LNCAP (cell line): ENCODE measurements at regions not wholly inside any gene's neighbourhood (a gene's known extent, or its start where the extent isn't known, plus 50 kb on each side); places are given as distances from the start of the nearest gene placed in this dataset.

ENCODE experiments used
- CTCF ChIP-seq: fragments of 450-650 bp; IDR thresholded peaks from 2 replicates; pipeline ENCODE4 v1.5.1; 2017; ENCODE audit warnings: mild to moderate bottlenecking

DNA sequence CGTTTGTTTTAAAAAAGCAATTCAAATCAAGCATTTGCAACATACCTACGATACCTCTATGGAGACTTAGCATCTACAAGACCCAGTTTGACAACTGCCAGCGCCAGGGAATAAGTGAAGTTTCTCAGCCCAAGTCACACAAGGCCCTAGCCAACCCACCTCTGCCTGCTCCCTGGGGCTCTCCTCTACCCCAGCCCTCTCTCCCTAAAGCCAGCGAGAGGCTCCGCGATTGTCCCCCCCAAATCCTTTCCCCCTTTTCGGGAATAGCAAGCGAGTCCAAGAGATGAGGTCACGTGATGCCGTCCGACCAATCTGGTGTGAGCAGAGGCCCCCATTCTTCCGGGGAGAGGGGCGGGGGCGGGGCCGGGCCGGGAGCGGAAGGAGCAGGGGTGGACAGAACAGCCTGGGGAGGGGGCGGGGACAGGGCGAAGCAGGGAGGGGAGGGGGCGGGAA, 102.2 kb upstream of the RAB6C start:
- TF ChIP-seq CTCF = no peak

DNA sequence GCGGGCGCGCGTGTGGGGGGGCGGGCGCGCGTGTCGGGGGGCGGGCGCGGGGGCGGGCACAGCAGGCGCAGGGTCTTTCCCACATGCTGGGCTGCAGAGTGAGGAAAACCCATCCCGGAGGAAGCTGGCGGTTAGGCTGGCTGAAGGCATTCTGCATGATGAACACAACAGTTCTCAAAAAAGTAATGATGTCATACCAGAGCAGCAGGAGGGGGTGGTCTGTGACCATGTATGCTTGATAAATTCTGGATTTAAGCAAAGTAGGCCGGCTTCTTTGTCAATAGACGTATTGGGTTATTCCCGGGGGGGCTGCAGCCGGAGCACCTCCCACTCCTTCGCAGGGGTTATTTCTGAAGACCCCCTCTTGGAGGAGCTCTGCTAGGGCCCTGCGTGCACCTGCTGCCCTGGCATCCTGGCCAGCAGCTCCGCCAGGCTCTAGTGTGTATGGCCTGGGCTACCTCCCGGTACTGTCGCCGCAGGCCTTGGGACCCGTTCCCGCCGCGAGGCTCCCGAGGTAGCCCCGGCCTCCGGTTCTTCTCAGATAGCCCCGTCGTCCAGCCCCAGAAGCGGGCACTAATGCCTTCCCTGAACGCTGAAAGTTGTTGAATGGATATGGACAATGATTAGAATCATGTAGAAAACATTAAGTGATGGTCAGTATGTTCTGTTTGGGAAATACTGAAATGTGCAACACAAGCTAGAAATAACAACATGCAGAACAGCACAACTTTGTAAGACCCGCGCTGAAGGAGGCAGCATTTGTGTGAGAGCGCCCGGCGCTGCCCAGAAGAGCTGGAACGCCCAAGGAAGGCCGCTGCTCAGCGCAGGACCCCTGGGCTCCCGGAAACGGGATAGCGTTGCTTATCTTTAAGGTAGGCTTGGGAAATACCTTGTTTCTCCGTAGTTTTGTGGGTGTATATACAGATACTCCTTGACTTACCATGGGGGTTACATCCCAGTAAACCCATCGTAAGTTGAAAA, 101.4 kb upstream of the RAB6C start:
- no peak for TF ChIP-seq CTCF

DNA sequence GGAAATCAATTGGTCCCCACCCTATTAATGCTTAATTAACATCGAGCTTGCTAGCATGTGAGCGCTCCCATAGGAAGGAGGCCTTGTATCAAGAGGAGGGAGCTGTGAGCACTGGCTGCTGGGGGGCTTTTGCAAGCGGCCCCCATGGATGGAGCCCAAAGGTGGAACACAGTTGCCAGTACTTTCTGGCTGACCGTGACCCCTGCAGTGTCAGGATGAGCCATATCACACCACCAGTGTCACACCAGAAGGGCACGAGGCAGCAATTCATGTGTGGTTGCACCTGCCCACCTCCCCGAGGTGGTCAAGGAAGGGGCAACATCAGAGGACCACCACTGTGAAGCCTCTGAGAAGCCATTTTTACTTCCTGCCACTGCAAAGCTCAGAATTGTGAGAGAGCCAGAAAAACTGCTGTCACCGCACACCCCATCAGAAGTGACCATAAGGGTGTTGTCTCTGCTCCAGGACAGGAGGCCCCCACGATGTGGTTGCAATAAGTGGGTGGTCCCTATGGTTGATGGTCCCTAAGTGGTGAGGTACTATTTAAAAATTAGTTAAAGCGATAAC, 99.8 kb upstream of the RAB6C start:
- no peak for TF ChIP-seq CTCF

DNA sequence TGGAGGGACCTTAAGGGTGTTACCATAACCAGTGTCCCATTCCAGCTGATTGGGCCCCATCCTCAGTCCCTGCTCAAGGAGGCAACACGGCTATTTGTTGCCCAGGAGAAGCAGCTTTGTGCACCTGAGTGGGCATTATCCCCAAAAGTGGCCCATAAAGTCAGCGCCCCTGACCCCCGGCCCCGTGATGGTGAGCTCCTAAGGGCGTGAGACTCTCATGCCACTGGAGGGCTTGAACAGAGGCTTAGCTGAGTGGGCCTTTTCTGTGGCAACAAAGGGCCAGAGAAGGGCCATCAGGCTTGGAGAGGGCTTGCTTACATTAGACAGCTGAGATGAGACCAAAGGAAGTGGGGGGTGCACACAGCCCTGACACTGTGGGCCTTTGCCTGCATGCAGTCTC, 99.2 kb upstream of the RAB6C start:
- no peak for TF ChIP-seq CTCF

DNA sequence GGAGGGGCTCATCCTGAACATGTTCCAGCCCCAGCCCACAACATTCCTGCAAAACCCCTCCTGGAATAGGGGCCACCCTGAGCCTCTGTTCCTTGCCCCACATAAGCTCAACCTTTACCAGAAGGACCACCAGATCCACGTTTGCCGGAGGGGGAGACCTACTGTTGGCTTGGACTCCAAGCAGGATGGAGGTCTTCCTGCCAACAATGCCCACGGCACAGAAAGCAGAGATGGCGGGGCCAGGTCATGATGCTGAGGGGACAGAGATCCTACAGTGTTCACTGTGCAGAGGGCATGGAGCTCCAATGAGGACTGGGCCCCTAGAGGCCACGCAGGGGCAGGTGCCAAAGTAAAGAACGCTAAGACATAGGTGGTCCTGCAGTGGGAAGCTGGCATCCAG, 98.5 kb upstream of the RAB6C start:
- no peak for TF ChIP-seq CTCF

- no peak for TF ChIP-seq CTCF
Measured at GRCh38 chr2:129881786-129882396, 97.6 kb upstream of the RAB6C start.

DNA sequence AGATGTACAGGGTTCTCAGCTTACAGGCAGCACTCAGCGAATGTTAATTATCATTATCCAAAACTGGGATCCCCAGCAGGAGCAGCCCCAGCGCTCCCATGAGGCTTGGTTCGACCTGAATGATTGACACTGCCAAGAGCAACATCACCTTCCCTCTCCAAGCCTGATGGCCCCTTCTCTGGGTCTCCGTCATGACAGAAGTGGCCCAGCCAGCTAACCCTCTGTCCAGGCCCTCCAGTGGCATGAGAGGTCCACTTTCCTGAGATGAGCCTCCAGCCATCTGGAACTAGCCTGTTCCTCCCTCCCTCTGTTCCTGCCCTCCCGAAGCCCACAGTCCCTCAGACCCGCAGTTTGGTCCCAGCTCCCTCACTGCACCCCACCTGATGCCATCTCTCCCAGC, 97.0 kb upstream of the RAB6C start:
- TF ChIP-seq CTCF = no peak
